Endothelial cell of umbilical vein (primary cell): ENCODE measurements at regions not wholly inside any gene's neighbourhood (a gene's known extent, or its start where the extent isn't known, plus 50 kb on each side); places are given as distances from the start of the nearest gene placed in this dataset.

Experiments used
- BruUV-seq: library from RNA; stranded (reverse); fragments of 400-500 nt; replicated peaks from 2 replicates; lab custom pipeline; 2021; lab: Mats Ljungman, UMichigan
- CTCF ChIA-PET: fragments of 300-600, 350-600 bp; sonication (Branson Sonifier 250); formaldehyde crosslinking; loops from one replicate; lab custom pipeline; 2021; ENCODE audit warnings: antibody characterized with exemption, inconsistent platforms; lab: Charles Lee
- POLR2A ChIA-PET: fragments of 300-600, 350-600 bp; sonication (Branson Sonifier 250); formaldehyde crosslinking; loops from one replicate; lab custom pipeline; 2021; ENCODE audit warnings: antibody characterized with exemption, inconsistent platforms; lab: Charles Lee
- DNase-seq: peaks from one replicate; pipeline ENCODE4 v3.0.0-alpha.2; 2011; ENCODE audit warnings: low read depth, low spot score
- FAIRE-seq: peaks from 2 replicates; lab custom pipeline; 2011; peaks lifted over from hg19 to GRCh38; lab: Jason Lieb, UNC
- H2AFZ ChIP-seq: 2 replicates; pipeline ENCODE4 v1.6.0; 2012; ENCODE audit warnings: low read depth, low read length, control low read depth, inconsistent platforms
- H3K27ac ChIP-seq: 2 replicates; pipeline ENCODE4 v1.5.1; 2011; ENCODE audit warnings: low read depth, mild to moderate bottlenecking, control low read depth, low read length, moderate library complexity; ENCODE audit not compliant: insufficient read depth
- H3K27me3 ChIP-seq, 2 experiments: 2 replicates each; pipeline versions ENCODE4 v1.6.0 to v1.6.1; 2011; ENCODE audit warnings: low read length in 2 of 2, mixed read lengths in 1 of 2; ENCODE audit not compliant: control insufficient read depth in 2 of 2, insufficient read depth in 2 of 2
- H3K36me3 ChIP-seq, 2 experiments: 2 replicates in 1 of 2; 3 replicates in 1 of 2; pipeline ENCODE4 v1.5.1; 2011; ENCODE audit warnings: low read length in 2 of 2, mild to moderate bottlenecking in 1 of 2, moderate library complexity in 1 of 2; ENCODE audit not compliant: control insufficient read depth in 2 of 2, insufficient read depth in 2 of 2; ENCODE audit errors: extremely low read depth in 1 of 2
- H3K4me1 ChIP-seq: 3 replicates; pipeline ENCODE4 v1.5.1; 2011; ENCODE audit warnings: mild to moderate bottlenecking, low read length; ENCODE audit not compliant: control insufficient read depth, insufficient read depth; ENCODE audit errors: extremely low read depth
- H3K4me2 ChIP-seq: 2 replicates; pipeline ENCODE4 v1.6.1; 2011; ENCODE audit warnings: low read length, control low read depth, mixed read lengths; ENCODE audit not compliant: insufficient read depth
- H3K4me3 ChIP-seq, 3 experiments: fragments of 200-600 bp in 1 of 3; sonication (generic), shearing (Covaris generic) in 1 of 3; replicated peaks in 1 of 3; 2 replicates each; pipeline ENCODE4 v1.5.1; 2011 to 2016; ENCODE audit warnings: control low read depth in 3 of 3, low read length in 3 of 3, mild to moderate bottlenecking in 2 of 3, inconsistent platforms in 1 of 3, low read depth in 1 of 3, moderate library complexity in 1 of 3; ENCODE audit not compliant: insufficient read depth in 1 of 3
- H3K79me2 ChIP-seq: 2 replicates; pipeline ENCODE4 v1.6.0; 2012; ENCODE audit warnings: low read length, inconsistent platforms; ENCODE audit not compliant: control insufficient read depth, insufficient read depth
- H3K9ac ChIP-seq: replicated peaks from 2 replicates; pipeline ENCODE3; 2011; ENCODE audit warnings: low read length, control low read depth; ENCODE audit not compliant: insufficient read depth; ENCODE audit errors: extremely low read depth
- H3K9me1 ChIP-seq: replicated peaks from 3 replicates; pipeline ENCODE4 v1.6.0; 2011; ENCODE audit warnings: mild to moderate bottlenecking, low read length; ENCODE audit not compliant: control insufficient read depth, insufficient read depth; ENCODE audit errors: extremely low read depth
- H3K9me3 ChIP-seq: replicated peaks from 2 replicates; pipeline ENCODE4 v1.5.1; 2012; ENCODE audit warnings: low read length, inconsistent platforms; ENCODE audit not compliant: control insufficient read depth, insufficient read depth
- H4K20me1 ChIP-seq: replicated peaks from 2 replicates; pipeline ENCODE3; 2011; ENCODE audit warnings: mild to moderate bottlenecking, low read length; ENCODE audit not compliant: control insufficient read depth, insufficient read depth; ENCODE audit errors: extremely low read depth
- CTCF ChIP-seq, 2 donors: IDR thresholded peaks; 1 replicate in 1 of 2; 2 replicates in 1 of 2; pipeline ENCODE4 v1.5.1; 2011; ENCODE audit warnings: low read length in 2 of 2, mild to moderate bottlenecking in 2 of 2, moderate library complexity in 2 of 2, control low read depth in 1 of 2, inconsistent platforms in 1 of 2, low read depth in 1 of 2; ENCODE audit not compliant: insufficient read depth in 1 of 2; ENCODE audit errors: extremely low read depth in 1 of 2
- EZH2 ChIP-seq: IDR thresholded peaks from 2 replicates; pipeline ENCODE4 v1.6.1; 2012; ENCODE audit warnings: borderline replicate concordance, low read depth, mild to moderate bottlenecking, moderate library complexity, low read length, inconsistent platforms; ENCODE audit not compliant: severe bottlenecking
- FOS ChIP-seq: IDR thresholded peaks from 2 replicates; pipeline ENCODE4 v1.6.1; 2011; ENCODE audit warnings: mild to moderate bottlenecking, low read length, moderate library complexity, borderline replicate concordance; ENCODE audit not compliant: insufficient read depth
- GATA2 ChIP-seq: IDR thresholded peaks from 2 replicates; pipeline ENCODE4 v1.7.0; 2011; ENCODE audit warnings: low read depth, mild to moderate bottlenecking, moderate library complexity, mixed read lengths, low read length; ENCODE audit not compliant: insufficient read length, insufficient read depth
- JUN ChIP-seq: IDR thresholded peaks from 2 replicates; pipeline ENCODE4 v1.6.1; 2011; ENCODE audit warnings: borderline replicate concordance, low read depth; ENCODE audit not compliant: insufficient read length, insufficient read depth
- MYC ChIP-seq: IDR thresholded peaks from one replicate; pipeline ENCODE4 v1.6.1; 2011; ENCODE audit warnings: mild to moderate bottlenecking, low read depth, low read length
- POLR2A ChIP-seq: IDR thresholded peaks from 2 replicates; pipeline ENCODE4 v1.6.1; 2012; ENCODE audit warnings: low read depth, mild to moderate bottlenecking, control low read depth, low read length
- POLR2AphosphoS5 ChIP-seq: IDR thresholded peaks from 2 replicates; pipeline ENCODE4 v1.6.1; 2012; ENCODE audit warnings: low read depth, mild to moderate bottlenecking, control low read depth, low read length, moderate library complexity; ENCODE audit not compliant: insufficient read depth
- dilution Hi-C: fragments of 300-500 bp; cut with MboI; formaldehyde crosslinking; loops from one replicate; pipeline ENCODE4 v1.15.0; 2019; ENCODE audit warnings: low sequenced_read_pairs; ENCODE audit not compliant: extremely low pct_ligation_motif_present
- intact Hi-C: fragments of 100-400 bp; cut with micrococcal nuclease; formaldehyde crosslinking; loops from one replicate; pipeline ENCODE4 v1.10.0; 2022
- TF ChIP-seq, protein P1 (sequence below): IDR thresholded peaks from 2 replicates; pipeline ENCODE4 v1.6.1; 2011; ENCODE audit not compliant: insufficient read depth, insufficient read length

DNA sequence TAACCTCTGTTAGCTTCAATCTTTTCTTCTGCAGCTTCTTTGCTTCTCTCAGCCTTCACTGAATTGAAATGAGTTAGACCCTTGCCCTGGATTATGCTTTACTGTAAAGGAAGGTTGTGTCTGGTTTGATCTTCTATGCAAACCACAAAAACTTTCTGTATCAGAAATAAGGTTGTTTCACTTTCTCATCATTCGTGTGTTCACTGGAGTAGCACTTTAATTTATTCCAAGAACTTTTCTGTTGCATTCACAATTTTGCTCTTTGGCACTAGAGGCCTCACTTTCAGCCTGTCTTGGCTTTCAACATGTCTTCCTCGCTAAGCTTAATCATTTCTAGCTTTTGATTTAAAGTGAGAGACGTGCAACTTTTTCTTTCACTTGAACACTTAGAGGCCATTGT lies 365.3 kb downstream of the TDRD15 start:
- no peak overlapping the region for H3K4me2 ChIP-seq
- POLR2A ChIA-PET: no interaction called here
- H3K4me1 ChIP-seq: no peaks in the 10 kb centered on the region
- H3K27me3 ChIP-seq: no peaks in the 10 kb centered on the region
- no peaks in the 10 kb centered on the region for H3K79me2 ChIP-seq
- dilution Hi-C loops: no loop called here
- DNase-seq (no peak), FAIRE-seq (no peak)
- H4K20me1 ChIP-seq: no peaks in the 10 kb centered on the region
- H3K36me3 ChIP-seq: no peaks in the 10 kb centered on the region
- peaks cover 5% of the 10 kb centered on the region for H3K9me3 ChIP-seq
- no peak overlapping the region for H2AFZ ChIP-seq
- BruUV-seq: no TSS peak
- no peak overlapping the region for H3K9ac ChIP-seq
- CTCF ChIA-PET: no interaction called here
- no peaks in the 10 kb centered on the region for H3K9me1 ChIP-seq
- H3K4me3 ChIP-seq: no peak overlapping the region
- no peak for TF ChIP-seq GATA2
- TF ChIP-seq POLR2AphosphoS5: no peak
- no peak for TF ChIP-seq EZH2
- TF ChIP-seq, protein P1, sequence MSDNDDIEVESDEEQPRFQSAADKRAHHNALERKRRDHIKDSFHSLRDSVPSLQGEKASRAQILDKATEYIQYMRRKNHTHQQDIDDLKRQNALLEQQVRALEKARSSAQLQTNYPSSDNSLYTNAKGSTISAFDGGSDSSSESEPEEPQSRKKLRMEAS: no peak
- no peak for TF ChIP-seq POLR2A
- no peak for TF ChIP-seq FOS
- TF ChIP-seq MYC: no peak
- no peak overlapping the region for H3K27ac ChIP-seq
- intact Hi-C loops: no loop called here

DNA sequence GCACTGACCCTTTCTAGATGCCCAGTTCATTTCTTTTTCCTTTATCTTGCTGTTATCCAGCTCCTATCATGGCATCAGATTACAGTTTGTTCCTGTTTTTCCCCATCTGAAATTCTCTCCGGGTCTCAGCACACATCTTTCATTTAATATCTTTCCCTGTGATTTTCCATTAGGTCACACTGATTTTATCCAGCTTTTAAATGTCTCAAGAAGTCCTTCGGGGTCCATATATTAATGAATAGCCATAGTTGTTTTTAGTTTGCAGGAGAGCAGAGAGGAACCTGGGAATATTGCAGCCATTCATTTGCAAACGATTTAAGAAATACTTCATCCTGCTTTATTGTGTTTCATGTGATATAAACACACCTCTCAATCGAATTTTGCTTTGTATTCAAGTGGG lies 374.2 kb downstream of the TDRD15 start:
- Histone ChIP-seq H4K20me1 (no peaks in the 10 kb centered on the region), H3K9ac (no peak overlapping the region), H2AFZ (no peak overlapping the region), H3K4me3 (no peak overlapping the region), H3K36me3 (no peaks in the 10 kb centered on the region), H3K27ac (no peak overlapping the region), H3K4me2 (no peak overlapping the region), H3K27me3 (no peaks in the 10 kb centered on the region), H3K9me3 (peaks cover 2% of the 10 kb centered on the region), H3K4me1 (no peaks in the 10 kb centered on the region), H3K79me2 (no peaks in the 10 kb centered on the region), H3K9me1 (no peaks in the 10 kb centered on the region)
- dilution Hi-C loops (no loop called here), intact Hi-C loops (no loop called here)
- no peak for FAIRE-seq
- DNase-seq: no peak
- ChIA-PET CTCF (no interaction called here), POLR2A (no interaction called here)
- BruUV-seq: no TSS peak
- no peak for TF ChIP-seq CTCF (IDR thresholded peaks at IDR 0.05; ENCODE audit: extremely low read depth in 1 of 2, insufficient read depth in 1 of 2, low read depth in 1 of 2, low read length in 2 of 2)
- TF ChIP-seq, protein P1: no peak
- no peak for TF ChIP-seq POLR2AphosphoS5
- no peak for TF ChIP-seq GATA2
- no peak for TF ChIP-seq MYC
- no peak for TF ChIP-seq EZH2
- TF ChIP-seq FOS: no peak
- TF ChIP-seq JUN: no peak
- TF ChIP-seq POLR2A: no peak
